ENCODE measurements at regions not wholly inside any gene's neighbourhood (a gene's known extent, or its start where the extent isn't known, plus 50 kb on each side); places are given as distances from the start of the nearest gene placed in this dataset.
"Not testable (repeated sequence)": the region's sequence is repeated elsewhere in the genome, so short reads cannot be mapped to it uniquely, and the experiment has no call there.

- Mint-ChIP-seq H3K36me3 (no peaks in the 10 kb centered on the region), H3K27ac (no peak overlapping the region), H3K4me1 (no peaks in the 10 kb centered on the region), H3K9me3 (peaks cover 0 to 16% (median 6%) of the 10 kb centered on the region in 7 donors), H3K27me3 (no peaks in the 10 kb centered on the region), H3K4me3 (no peak overlapping the region)
- DNase-seq (no peak), ATAC-seq (ENCODE audit: low read depth in 2 of 2) (no peak)
Observed at GRCh38 chr13:56412856-56413255, 727.9 kb upstream of the PRR20A start.

- Mint-ChIP-seq H3K4me3 (no peak overlapping the region), H3K36me3 (no peaks in the 10 kb centered on the region), H3K27ac (no peak overlapping the region), H3K4me1 (no peaks in the 10 kb centered on the region), H3K27me3 (no peaks in the 10 kb centered on the region), H3K9me3 (peaks cover 0 to 8% (median 0%) of the 10 kb centered on the region in 7 donors)
- ATAC-seq (ENCODE audit: low read depth in 2 of 2) = no peak
- no peak for DNase-seq
Observed at GRCh38 chr13:56424246-56424645, 716.5 kb upstream of the PRR20A start.

- DNase-seq (no peak), ATAC-seq (ENCODE audit: low read depth in 2 of 2) (no peak)
- Mint-ChIP-seq H3K4me3 (no peak overlapping the region), H3K36me3 (no peaks in the 10 kb centered on the region), H3K27ac (no peak overlapping the region), H3K27me3 (no peaks in the 10 kb centered on the region), H3K4me1 (no peaks in the 10 kb centered on the region), H3K9me3 (peaks cover 6 to 32% (median 9%) of the 10 kb centered on the region in 7 donors)
Observed at GRCh38 chr13:56457535-56458190, 683.1 kb upstream of the PRR20A start.

GRCh38 chr13:56459286-56459685 is 681.4 kb upstream of the PRR20A start:
- no peaks in the 10 kb centered on the region for H3K27me3 Mint-ChIP-seq
- H3K36me3 Mint-ChIP-seq = no peaks in the 10 kb centered on the region
- ATAC-seq (ENCODE audit: low read depth in 2 of 2) (no peak), DNase-seq (no peak)
- H3K4me3 Mint-ChIP-seq = no peak overlapping the region
- H3K9me3 Mint-ChIP-seq = peaks cover 6 to 28% (median 8%) of the 10 kb centered on the region in 7 donors
- H3K4me1 Mint-ChIP-seq = no peaks in the 10 kb centered on the region
- no peak overlapping the region for H3K27ac Mint-ChIP-seq

- Mint-ChIP-seq H3K27me3 (no peaks in the 10 kb centered on the region), H3K27ac (no peak overlapping the region), H3K4me3 (no peak overlapping the region), H3K4me1 (no peaks in the 10 kb centered on the region), H3K36me3 (no peaks in the 10 kb centered on the region), H3K9me3 (peaks cover 0 to 11% (median 5%) of the 10 kb centered on the region in 7 donors)
- DNase-seq (no peak), ATAC-seq (ENCODE audit: low read depth in 2 of 2) (no peak)
Observed at GRCh38 chr13:56501750-56502149, 639.0 kb upstream of the PRR20A start.

- Mint-ChIP-seq H3K9me3 (peaks cover 0 to 7% (median 3%) of the 10 kb centered on the region in 7 donors), H3K4me1 (no peaks in the 10 kb centered on the region), H3K27ac (no peak overlapping the region), H3K27me3 (no peaks in the 10 kb centered on the region), H3K36me3 (no peaks in the 10 kb centered on the region), H3K4me3 (no peak overlapping the region)
- ATAC-seq (ENCODE audit: low read depth in 2 of 2) = no peak
- DNase-seq = no peak
Observed at GRCh38 chr13:56510836-56511235, 629.9 kb upstream of the PRR20A start.

- H3K4me3 Mint-ChIP-seq; H3K4me1 Mint-ChIP-seq; H3K27ac Mint-ChIP-seq; H3K36me3 Mint-ChIP-seq; ATAC-seq (ENCODE audit: low read depth in 2 of 2); H3K27me3 Mint-ChIP-seq; H3K9me3 Mint-ChIP-seq; DNase-seq: not testable (repeated sequence)
Observed at GRCh38 chr13:56512336-56512735, 628.4 kb upstream of the PRR20A start.

- Mint-ChIP-seq H3K4me1 (no peaks in the 10 kb centered on the region), H3K27me3 (no peaks in the 10 kb centered on the region), H3K36me3 (no peaks in the 10 kb centered on the region), H3K9me3 (peaks cover 0 to 9% (median 0%) of the 10 kb centered on the region in 7 donors), H3K4me3 (no peak overlapping the region), H3K27ac (no peak overlapping the region)
- ATAC-seq (ENCODE audit: low read depth in 2 of 2) (no peak), DNase-seq (no peak)
Observed at GRCh38 chr13:56515441-56515840, 625.3 kb upstream of the PRR20A start.

GRCh38 chr13:56528040-56528790 is 612.5 kb upstream of the PRR20A start:
- Mint-ChIP-seq H3K4me1 (no peaks in the 10 kb centered on the region), H3K27me3 (no peaks in the 10 kb centered on the region), H3K36me3 (no peaks in the 10 kb centered on the region)

GRCh38 chr13:56530096-56530495 is 610.6 kb upstream of the PRR20A start:
- ATAC-seq (ENCODE audit: low read depth in 2 of 2) (no peak), DNase-seq (no peak)
- no peak overlapping the region for H3K27ac Mint-ChIP-seq
- H3K36me3 Mint-ChIP-seq = no peaks in the 10 kb centered on the region
- H3K9me3 Mint-ChIP-seq = peaks cover 0 to 6% (median 0%) of the 10 kb centered on the region in 7 donors
- H3K4me1 Mint-ChIP-seq = no peaks in the 10 kb centered on the region
- H3K4me3 Mint-ChIP-seq = no peak overlapping the region
- H3K27me3 Mint-ChIP-seq = no peaks in the 10 kb centered on the region

More at GRCh38 chr13:56528040-56528790, 612.5 kb upstream of the PRR20A start:
- ATAC-seq (ENCODE audit: low read depth in 2 of 2) (no peak), DNase-seq (no peak)
- Mint-ChIP-seq H3K27ac (no peak overlapping the region), H3K4me3 (no peak overlapping the region), H3K9me3 (peaks cover 0 to 6% (median 3%) of the 10 kb centered on the region in 7 donors)

GRCh38 chr13:56547921-56548320 is 592.8 kb upstream of the PRR20A start:
- not testable (repeated sequence) for H3K27me3 Mint-ChIP-seq; DNase-seq; ATAC-seq (ENCODE audit: low read depth in 2 of 2); H3K27ac Mint-ChIP-seq; H3K36me3 Mint-ChIP-seq; H3K4me1 Mint-ChIP-seq
- H3K9me3 Mint-ChIP-seq = peaks cover 0 to 12% (median 0%) of the 10 kb centered on the region in 7 donors
- H3K4me3 Mint-ChIP-seq = peak overlapping the region in 1 of 8 donors; percentile 52

GRCh38 chr13:56558698-56559320 is 581.9 kb upstream of the PRR20A start:
- H3K4me1 Mint-ChIP-seq = no peaks in the 10 kb centered on the region
- ATAC-seq (ENCODE audit: low read depth in 2 of 2) (no peak), DNase-seq (no peak)
- H3K27ac Mint-ChIP-seq = no peak overlapping the region
- H3K4me3 Mint-ChIP-seq = no peak overlapping the region
- no peaks in the 10 kb centered on the region for H3K27me3 Mint-ChIP-seq
- peaks cover 0 to 16% (median 6%) of the 10 kb centered on the region in 7 donors for H3K9me3 Mint-ChIP-seq
- no peaks in the 10 kb centered on the region for H3K36me3 Mint-ChIP-seq

GRCh38 chr13:56561327-56561726 is 579.4 kb upstream of the PRR20A start:
- no peak for ATAC-seq (ENCODE audit: low read depth in 2 of 2)
- no peaks in the 10 kb centered on the region for H3K36me3 Mint-ChIP-seq
- H3K4me1 Mint-ChIP-seq = no peaks in the 10 kb centered on the region
- H3K4me3 Mint-ChIP-seq = no peak overlapping the region
- no peak overlapping the region for H3K27ac Mint-ChIP-seq
- H3K9me3 Mint-ChIP-seq = peaks cover 0 to 15% (median 6%) of the 10 kb centered on the region in 7 donors
- DNase-seq = no peak
- no peaks in the 10 kb centered on the region for H3K27me3 Mint-ChIP-seq

- Mint-ChIP-seq H3K36me3 (no peaks in the 10 kb centered on the region), H3K27ac (no peak overlapping the region), H3K27me3 (no peaks in the 10 kb centered on the region), H3K4me3 (no peak overlapping the region), H3K4me1 (no peaks in the 10 kb centered on the region), H3K9me3 (peaks cover 0 to 6% (median 4%) of the 10 kb centered on the region in 7 donors)
- ATAC-seq (ENCODE audit: low read depth in 2 of 2) = no peak
- no peak for DNase-seq
Observed at GRCh38 chr13:56563663-56564062, 577.1 kb upstream of the PRR20A start.

All from naive B cell (primary cell).